Osteocyte (in vitro differentiated cells): ENCODE measurements at regions not wholly inside any gene's neighbourhood (a gene's known extent, or its start where the extent isn't known, plus 50 kb on each side); places are given as distances from the start of the nearest gene placed in this dataset.

Experiments used
- DNase-seq: peaks from one replicate; pipeline ENCODE4 v3.0.0; 2021; ENCODE audit warnings: mixed read lengths; ENCODE audit not compliant: unreplicated experiment; ENCODE audit errors: extremely low spot score
- H3K27ac Mint-ChIP-seq: one replicate; pipeline ENCODE4 v1.8.0; 2021; ENCODE audit warnings: mild to moderate bottlenecking, mixed read lengths; ENCODE audit not compliant: unreplicated experiment
- H3K27me3 Mint-ChIP-seq: one replicate; pipeline ENCODE4 v1.8.0; 2021; ENCODE audit warnings: mixed read lengths; ENCODE audit not compliant: unreplicated experiment
- H3K36me3 Mint-ChIP-seq: one replicate; pipeline ENCODE4 v1.8.0; 2021; ENCODE audit warnings: mixed read lengths; ENCODE audit not compliant: unreplicated experiment
- H3K4me1 Mint-ChIP-seq: one replicate; pipeline ENCODE4 v1.8.0; 2021; ENCODE audit warnings: mixed read lengths; ENCODE audit not compliant: unreplicated experiment
- H3K4me3 Mint-ChIP-seq: one replicate; pipeline ENCODE4 v1.8.0; 2021; ENCODE audit warnings: mild to moderate bottlenecking, moderate library complexity, mixed read lengths; ENCODE audit not compliant: unreplicated experiment
- H3K9me3 Mint-ChIP-seq: one replicate; pipeline ENCODE4 v1.8.0; 2021; ENCODE audit warnings: mixed read lengths; ENCODE audit not compliant: unreplicated experiment
- TF ChIP-seq, protein P1 (sequence below): fragments of 200-600 bp; sonication (generic); IDR thresholded peaks from 2 replicates; pipeline ENCODE4 v1.5.0; 2021; ENCODE audit warnings: antibody characterized with exemption, mild to moderate bottlenecking, moderate library complexity

DNA sequence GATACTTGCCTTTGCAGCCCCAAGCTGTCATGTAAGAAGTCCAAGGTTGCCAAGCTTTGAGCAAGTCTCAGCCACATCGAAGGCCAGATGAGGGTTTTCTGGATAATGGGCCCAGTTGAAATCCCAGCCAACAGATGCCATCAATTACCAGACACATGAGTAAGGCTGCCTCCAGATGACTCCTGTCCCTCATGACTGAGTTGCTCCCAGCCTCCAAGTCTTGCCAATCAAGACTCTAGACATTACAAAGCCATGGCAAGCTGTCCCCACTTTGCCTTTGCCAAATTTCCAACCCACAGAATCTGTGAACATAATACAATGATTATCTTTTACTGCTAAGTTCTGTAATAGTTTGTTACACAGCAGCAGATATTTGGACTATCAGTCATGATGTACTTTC, 76.8 kb upstream of the ARMC2 start:
- no peak overlapping the region for H3K27ac Mint-ChIP-seq
- no peak overlapping the region for H3K4me3 Mint-ChIP-seq
- DNase-seq: no peak
- TF ChIP-seq, protein P1, sequence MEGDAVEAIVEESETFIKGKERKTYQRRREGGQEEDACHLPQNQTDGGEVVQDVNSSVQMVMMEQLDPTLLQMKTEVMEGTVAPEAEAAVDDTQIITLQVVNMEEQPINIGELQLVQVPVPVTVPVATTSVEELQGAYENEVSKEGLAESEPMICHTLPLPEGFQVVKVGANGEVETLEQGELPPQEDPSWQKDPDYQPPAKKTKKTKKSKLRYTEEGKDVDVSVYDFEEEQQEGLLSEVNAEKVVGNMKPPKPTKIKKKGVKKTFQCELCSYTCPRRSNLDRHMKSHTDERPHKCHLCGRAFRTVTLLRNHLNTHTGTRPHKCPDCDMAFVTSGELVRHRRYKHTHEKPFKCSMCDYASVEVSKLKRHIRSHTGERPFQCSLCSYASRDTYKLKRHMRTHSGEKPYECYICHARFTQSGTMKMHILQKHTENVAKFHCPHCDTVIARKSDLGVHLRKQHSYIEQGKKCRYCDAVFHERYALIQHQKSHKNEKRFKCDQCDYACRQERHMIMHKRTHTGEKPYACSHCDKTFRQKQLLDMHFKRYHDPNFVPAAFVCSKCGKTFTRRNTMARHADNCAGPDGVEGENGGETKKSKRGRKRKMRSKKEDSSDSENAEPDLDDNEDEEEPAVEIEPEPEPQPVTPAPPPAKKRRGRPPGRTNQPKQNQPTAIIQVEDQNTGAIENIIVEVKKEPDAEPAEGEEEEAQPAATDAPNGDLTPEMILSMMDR: no peak
- no peaks in the 10 kb centered on the region for H3K36me3 Mint-ChIP-seq
- H3K27me3 Mint-ChIP-seq: peaks cover 8% of the 10 kb centered on the region
- no peaks in the 10 kb centered on the region for H3K9me3 Mint-ChIP-seq
- no peaks in the 10 kb centered on the region for H3K4me1 Mint-ChIP-seq

DNA sequence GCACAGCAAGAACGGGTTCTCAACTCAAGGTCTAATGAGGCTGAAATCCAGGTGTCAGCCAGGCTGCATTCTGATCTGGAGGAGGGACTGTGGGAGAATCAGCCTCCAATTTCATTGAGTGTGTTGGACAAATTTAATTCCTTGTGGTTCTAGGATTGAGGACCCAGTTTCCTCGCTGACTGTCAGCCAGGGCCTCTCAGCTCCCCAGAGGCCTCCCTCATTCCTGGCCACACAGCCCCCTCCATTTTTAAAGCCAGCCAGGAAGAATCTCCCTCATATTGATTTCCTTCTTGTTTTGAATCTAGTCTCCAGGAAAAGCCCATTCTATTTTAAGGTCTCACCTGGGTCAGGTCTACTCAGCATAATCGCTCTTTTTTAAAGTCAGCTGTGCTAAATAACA, 73.7 kb upstream of the ARMC2 start:
- H3K27me3 Mint-ChIP-seq: peaks cover 7% of the 10 kb centered on the region
- no peaks in the 10 kb centered on the region for H3K36me3 Mint-ChIP-seq
- H3K4me3 Mint-ChIP-seq: no peak overlapping the region
- TF ChIP-seq, protein P1: no peak
- no peak overlapping the region for H3K27ac Mint-ChIP-seq
- peaks cover 1% of the 10 kb centered on the region for H3K4me1 Mint-ChIP-seq
- no peak for DNase-seq
- H3K9me3 Mint-ChIP-seq: no peaks in the 10 kb centered on the region

DNA sequence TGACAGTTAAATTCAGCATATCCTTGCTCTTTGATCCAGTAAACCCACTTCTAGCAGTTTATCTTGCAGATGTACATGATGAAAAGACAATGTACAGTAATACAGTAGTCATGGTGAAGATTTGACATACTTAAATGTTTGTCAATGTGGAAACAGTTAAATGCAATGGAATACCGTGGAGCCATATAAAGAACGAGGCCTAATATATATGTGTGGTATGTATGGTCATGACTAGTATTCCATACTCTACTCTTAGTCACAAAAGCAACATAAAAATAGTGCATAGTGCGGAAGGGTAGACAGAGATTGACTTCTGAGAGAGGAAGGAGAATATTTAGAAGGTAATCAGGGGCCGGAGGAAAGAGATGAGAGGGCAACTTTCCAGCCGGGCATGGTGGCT, 70.7 kb upstream of the ARMC2 start:
- TF ChIP-seq, protein P1: no peak
- no peaks in the 10 kb centered on the region for H3K9me3 Mint-ChIP-seq
- H3K27ac Mint-ChIP-seq: no peak overlapping the region
- no peaks in the 10 kb centered on the region for H3K36me3 Mint-ChIP-seq
- peaks cover 5% of the 10 kb centered on the region for H3K27me3 Mint-ChIP-seq
- H3K4me3 Mint-ChIP-seq: no peak overlapping the region
- peaks cover 10% of the 10 kb centered on the region for H3K4me1 Mint-ChIP-seq
- DNase-seq: no peak

DNA sequence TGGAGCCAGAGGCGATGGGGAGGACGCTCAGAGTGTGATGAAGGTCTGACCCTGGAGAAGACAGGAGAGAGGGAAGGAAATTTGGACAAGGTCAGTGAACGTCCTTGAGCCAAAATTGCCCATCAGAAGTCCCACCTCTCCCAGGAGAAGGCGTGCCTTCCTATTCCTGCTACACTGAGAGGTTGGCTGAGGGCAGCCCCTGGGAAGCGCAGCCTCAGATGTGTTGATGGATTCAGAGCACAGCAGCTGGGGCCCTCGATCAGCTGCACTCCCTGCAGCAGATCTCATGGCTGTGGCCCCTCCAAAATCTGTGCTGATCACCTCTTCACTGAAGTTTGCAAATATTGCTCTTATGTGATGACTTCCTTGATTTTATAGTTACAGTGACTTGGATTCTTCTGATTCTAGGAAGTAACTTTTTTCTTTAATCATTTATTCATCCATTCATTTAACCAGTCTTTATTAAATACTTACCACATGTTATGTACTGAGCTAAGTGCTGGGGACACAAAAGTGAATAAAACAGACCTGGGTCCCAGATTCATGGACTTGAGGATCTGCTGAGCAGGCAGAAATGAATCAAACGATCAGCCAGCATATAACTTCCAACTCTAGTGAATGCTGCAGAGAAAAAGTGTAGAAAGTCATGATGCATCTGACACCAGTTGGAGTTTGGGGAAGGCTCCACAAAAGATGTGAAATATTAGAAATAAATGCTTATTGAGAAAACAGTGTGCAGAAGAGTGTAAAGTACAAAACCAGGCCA, 69.6 kb upstream of the ARMC2 start:
- peaks cover 14% of the 10 kb centered on the region for H3K4me1 Mint-ChIP-seq
- H3K27ac Mint-ChIP-seq: no peak overlapping the region

DNA sequence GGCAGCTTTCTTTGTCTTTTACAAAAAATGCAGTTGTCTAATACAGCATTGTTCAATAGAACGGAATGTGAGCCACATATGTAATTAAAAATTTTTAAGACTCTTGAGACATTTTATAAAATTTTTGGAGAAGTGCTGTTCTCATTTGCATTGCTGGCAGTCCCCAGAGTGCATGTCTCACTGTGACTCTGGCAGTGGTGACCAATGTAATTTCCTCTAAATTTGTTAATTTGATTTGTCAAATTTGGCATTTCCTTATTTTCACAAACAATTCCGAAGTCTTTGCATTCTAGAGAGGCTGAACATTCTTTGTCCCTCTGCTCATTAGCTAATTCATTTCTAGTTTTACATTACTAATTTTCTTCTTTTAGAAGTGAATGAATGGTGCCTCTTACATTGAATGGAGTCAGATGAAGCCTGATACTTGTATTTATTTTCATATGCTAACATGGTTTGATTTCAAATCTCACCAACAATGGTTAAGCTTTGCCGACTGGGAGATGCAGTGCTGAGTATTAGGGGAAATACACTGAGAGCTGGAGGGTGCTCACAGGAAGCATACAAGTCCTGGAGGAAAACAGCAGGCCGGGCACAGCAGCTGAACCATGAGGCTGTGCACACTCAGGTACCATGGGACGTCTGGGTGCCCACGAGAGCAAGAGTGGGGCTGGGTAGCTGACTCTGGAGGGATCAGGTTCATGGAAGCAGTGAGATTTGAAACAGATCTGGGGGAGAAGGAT, 68.5 kb upstream of the ARMC2 start:
- Mint-ChIP-seq H3K27me3 (peaks cover 5% of the 10 kb centered on the region), H3K9me3 (no peaks in the 10 kb centered on the region), H3K4me3 (no peak overlapping the region), H3K36me3 (no peaks in the 10 kb centered on the region), H3K4me1 (peaks cover 14% of the 10 kb centered on the region), H3K27ac (no peak overlapping the region)
- DNase-seq: no peak
- TF ChIP-seq, protein P1: no peak

More for the DNA sequence above, 69.6 kb upstream of the ARMC2 start:
- Mint-ChIP-seq H3K9me3 (no peaks in the 10 kb centered on the region), H3K27me3 (peaks cover 3% of the 10 kb centered on the region), H3K4me3 (no peak overlapping the region), H3K36me3 (no peaks in the 10 kb centered on the region)
- DNase-seq: no peak
- TF ChIP-seq, protein P1: no peak
